IPS-15b (cell line): ENCODE measurements at regions not wholly inside any gene's neighbourhood (a gene's known extent, or its start where the extent isn't known, plus 50 kb on each side); places are given as distances from the start of the nearest gene placed in this dataset.

Experiments
- H3K27me3 ChIP-seq: one replicate; pipeline ENCODE4 v1.6.1; 2013; ENCODE audit warnings: low read length; ENCODE audit not compliant: control insufficient read depth, insufficient read depth
- H3K36me3 ChIP-seq: one replicate; pipeline ENCODE4 v1.6.1; 2013; ENCODE audit warnings: low read length; ENCODE audit not compliant: control insufficient read depth, insufficient read depth
- H3K4me1 ChIP-seq: one replicate; pipeline ENCODE4 v1.6.1; 2013; ENCODE audit warnings: mild to moderate bottlenecking, low read length; ENCODE audit not compliant: control insufficient read depth, insufficient read depth
- H3K4me3 ChIP-seq: one replicate; pipeline ENCODE4 v1.5.1; 2013; ENCODE audit warnings: low read depth, low read length
- H3K9ac ChIP-seq: one replicate; pipeline ENCODE4 v1.6.1; 2013; ENCODE audit warnings: low read depth, mild to moderate bottlenecking, low read length
- H3K9me3 ChIP-seq: one replicate; pipeline ENCODE4 v1.6.1; 2013; ENCODE audit warnings: mild to moderate bottlenecking, low read length; ENCODE audit not compliant: control insufficient read depth, insufficient read depth

DNA sequence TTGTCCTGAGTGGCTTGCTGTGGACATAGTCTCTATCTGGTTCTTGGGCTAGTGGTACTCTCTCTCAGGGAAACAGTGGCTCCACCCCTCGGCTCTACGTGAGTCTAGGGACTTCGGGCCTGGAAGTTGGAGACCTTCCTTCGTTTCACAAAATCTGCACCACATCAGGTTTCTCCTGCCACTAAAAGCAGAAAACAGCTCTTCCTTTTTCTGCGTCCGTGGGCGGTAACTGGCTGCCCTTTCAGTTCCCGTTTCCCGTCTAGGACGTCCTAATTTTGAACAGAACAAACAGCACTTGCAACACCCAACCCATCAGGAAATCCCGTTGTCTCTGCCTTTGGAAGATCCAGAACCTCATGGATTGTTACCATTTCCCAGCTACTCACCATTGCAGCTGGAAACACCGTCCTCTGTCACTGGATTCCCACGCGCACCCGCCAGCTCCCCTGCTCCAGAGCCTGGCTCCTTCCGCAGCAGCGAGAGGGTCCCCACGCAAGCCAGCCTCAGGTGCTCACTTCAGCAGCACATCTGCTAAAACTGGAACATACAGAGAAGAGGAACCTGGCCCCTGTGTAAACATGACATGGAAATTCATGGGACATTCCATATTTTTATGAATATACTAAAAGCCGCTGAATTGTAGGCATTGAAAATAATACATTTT is 311.4 kb upstream of the AKR1E2 start:
- Histone ChIP-seq H3K36me3 (no peaks in the 10 kb centered on the region), H3K4me3 (no peak overlapping the region), H3K27me3 (no peaks in the 10 kb centered on the region), H3K9ac (no peak overlapping the region), H3K9me3 (no peaks in the 10 kb centered on the region), H3K4me1 (no peaks in the 10 kb centered on the region)

- Histone ChIP-seq H3K27me3 (no peaks in the 10 kb centered on the region), H3K9me3 (no peaks in the 10 kb centered on the region), H3K4me1 (no peaks in the 10 kb centered on the region), H3K4me3 (no peak overlapping the region), H3K9ac (no peak overlapping the region), H3K36me3 (no peaks in the 10 kb centered on the region)
Measured at GRCh38 chr10:4512671-4513240, 313.3 kb upstream of the AKR1E2 start.

DNA sequence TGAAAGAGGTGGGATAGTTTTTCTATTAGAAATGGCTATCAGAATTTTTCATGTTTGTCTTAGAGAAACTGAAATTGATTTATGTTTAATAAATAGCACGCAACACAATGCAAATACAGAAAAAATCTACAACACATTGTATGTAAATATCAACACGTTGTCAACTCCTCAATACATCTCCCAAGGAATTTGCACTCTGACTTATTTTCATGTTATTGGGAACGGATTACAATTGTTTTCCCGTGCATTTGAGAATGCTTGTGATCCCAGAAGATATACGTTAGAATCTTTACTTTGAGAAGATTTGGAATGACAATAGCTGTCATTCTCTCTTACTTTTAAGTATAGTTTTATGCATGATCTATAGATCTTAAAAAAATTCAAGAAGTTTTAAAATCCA is 313.8 kb upstream of the AKR1E2 start:
- H3K36me3 ChIP-seq = no peaks in the 10 kb centered on the region
- H3K27me3 ChIP-seq = no peaks in the 10 kb centered on the region
- no peak overlapping the region for H3K4me3 ChIP-seq
- no peaks in the 10 kb centered on the region for H3K9me3 ChIP-seq
- no peak overlapping the region for H3K9ac ChIP-seq
- H3K4me1 ChIP-seq = no peaks in the 10 kb centered on the region

DNA sequence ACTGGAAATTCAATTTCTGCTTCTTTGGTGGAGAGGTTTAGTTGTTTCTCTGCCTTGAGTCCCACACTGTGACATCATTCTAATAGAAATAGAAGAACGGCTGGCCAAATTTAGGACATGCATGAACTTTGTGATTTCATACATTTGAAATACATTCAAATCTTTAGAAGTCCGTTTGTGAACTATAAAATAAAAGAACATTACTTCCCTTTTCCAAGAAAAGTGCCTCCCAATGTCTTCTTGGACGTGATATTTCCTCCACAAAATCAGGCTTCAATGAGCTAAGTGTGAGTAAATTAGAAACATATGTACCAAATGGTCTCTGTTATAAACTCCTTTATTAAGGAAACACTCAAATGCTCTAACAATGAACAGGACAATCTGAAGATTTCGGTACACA is 314.5 kb upstream of the AKR1E2 start:
- Histone ChIP-seq H3K36me3 (no peaks in the 10 kb centered on the region), H3K9ac (no peak overlapping the region), H3K27me3 (no peaks in the 10 kb centered on the region), H3K4me3 (no peak overlapping the region), H3K4me1 (no peaks in the 10 kb centered on the region), H3K9me3 (no peaks in the 10 kb centered on the region)

GRCh38 chr10:4509405-4509804 is 316.6 kb upstream of the AKR1E2 start:
- Histone ChIP-seq H3K4me3 (no peak overlapping the region), H3K27me3 (no peaks in the 10 kb centered on the region), H3K4me1 (no peaks in the 10 kb centered on the region), H3K36me3 (no peaks in the 10 kb centered on the region), H3K9ac (no peak overlapping the region), H3K9me3 (no peaks in the 10 kb centered on the region)

DNA sequence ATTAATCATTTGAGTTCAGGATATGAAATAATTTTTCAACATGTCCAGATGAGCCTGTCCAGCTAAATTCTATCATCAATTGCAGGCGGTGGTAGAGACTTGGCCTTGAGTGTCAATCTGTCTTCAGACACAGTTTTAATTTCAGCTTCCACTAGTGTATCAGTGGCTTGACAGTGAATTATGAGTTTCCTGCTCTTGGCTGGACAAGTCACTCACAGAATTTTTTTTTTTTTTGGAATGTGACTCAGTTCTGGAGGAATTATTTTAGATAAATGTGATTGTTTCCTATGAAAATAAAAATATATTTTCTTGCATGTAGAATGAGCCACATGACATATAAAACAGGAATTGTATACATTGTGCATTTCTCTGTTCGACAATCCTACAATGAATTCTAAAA is 319.9 kb upstream of the AKR1E2 start:
- no peak overlapping the region for H3K9ac ChIP-seq

DNA sequence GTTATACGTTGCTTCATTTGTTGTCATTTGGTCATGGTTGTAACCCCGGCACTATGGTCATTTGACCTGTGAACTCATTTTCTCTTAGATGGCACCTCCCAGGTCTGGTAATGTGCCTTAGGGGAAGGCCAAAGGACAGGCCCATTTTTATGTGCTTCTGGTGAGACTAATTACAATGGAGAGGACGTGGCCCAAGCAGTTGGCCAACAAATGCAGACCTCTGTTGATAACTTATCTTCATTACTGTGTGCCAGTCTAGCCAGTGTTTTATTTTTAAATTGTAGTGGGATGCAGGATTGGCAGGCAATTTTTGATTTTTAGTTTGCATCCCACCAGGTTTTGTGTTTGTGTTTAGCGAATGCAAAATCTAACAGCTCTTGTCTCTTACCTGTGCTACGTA is 321.5 kb upstream of the AKR1E2 start:
- Histone ChIP-seq H3K36me3 (no peaks in the 10 kb centered on the region), H3K9me3 (no peaks in the 10 kb centered on the region)

More for the DNA sequence above, 319.9 kb upstream of the AKR1E2 start:
- Histone ChIP-seq H3K36me3 (no peaks in the 10 kb centered on the region), H3K27me3 (no peaks in the 10 kb centered on the region), H3K4me1 (no peaks in the 10 kb centered on the region), H3K9me3 (no peaks in the 10 kb centered on the region), H3K4me3 (no peak overlapping the region)

GRCh38 chr10:4503076-4503475 is 322.9 kb upstream of the AKR1E2 start:
- no peaks in the 10 kb centered on the region for H3K27me3 ChIP-seq
- H3K9me3 ChIP-seq = no peaks in the 10 kb centered on the region
- no peak overlapping the region for H3K9ac ChIP-seq
- H3K4me1 ChIP-seq = no peaks in the 10 kb centered on the region
- no peak overlapping the region for H3K4me3 ChIP-seq
- no peaks in the 10 kb centered on the region for H3K36me3 ChIP-seq

More for the DNA sequence above, 321.5 kb upstream of the AKR1E2 start:
- Histone ChIP-seq H3K4me1 (no peaks in the 10 kb centered on the region), H3K4me3 (no peak overlapping the region), H3K9ac (no peak overlapping the region), H3K27me3 (no peaks in the 10 kb centered on the region)

GRCh38 chr10:4501306-4501705 is 324.7 kb upstream of the AKR1E2 start:
- H3K4me3 ChIP-seq = no peak overlapping the region
- H3K9ac ChIP-seq = no peak overlapping the region
- no peaks in the 10 kb centered on the region for H3K36me3 ChIP-seq
- H3K9me3 ChIP-seq = no peaks in the 10 kb centered on the region
- no peaks in the 10 kb centered on the region for H3K4me1 ChIP-seq
- H3K27me3 ChIP-seq = no peaks in the 10 kb centered on the region

GRCh38 chr10:4498711-4499251 is 327.2 kb upstream of the AKR1E2 start:
- Histone ChIP-seq H3K36me3 (no peaks in the 10 kb centered on the region), H3K4me1 (no peaks in the 10 kb centered on the region), H3K9me3 (no peaks in the 10 kb centered on the region), H3K9ac (no peak overlapping the region), H3K27me3 (no peaks in the 10 kb centered on the region), H3K4me3 (no peak overlapping the region)

DNA sequence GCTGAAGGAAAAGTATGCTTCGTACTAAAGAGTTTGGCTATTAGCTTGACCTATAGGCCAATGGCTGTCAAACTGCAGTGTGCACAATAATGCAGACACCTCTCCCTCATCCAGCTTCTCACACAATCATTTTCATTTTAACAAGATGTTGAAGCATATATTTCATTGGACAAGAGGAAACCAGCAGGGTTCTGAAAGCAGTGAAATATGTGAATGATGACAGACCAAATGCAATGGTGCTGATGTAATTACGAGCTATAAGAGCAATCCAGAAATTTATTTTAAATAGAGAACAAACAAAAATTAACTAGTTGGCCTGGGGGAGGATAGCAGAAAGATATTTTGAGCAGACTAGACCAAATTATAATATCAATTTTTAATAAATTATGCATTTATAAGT is 331.5 kb upstream of the AKR1E2 start:
- H3K27me3 ChIP-seq = no peaks in the 10 kb centered on the region
- no peaks in the 10 kb centered on the region for H3K36me3 ChIP-seq
- no peaks in the 10 kb centered on the region for H3K4me1 ChIP-seq
- no peak overlapping the region for H3K4me3 ChIP-seq
- no peak overlapping the region for H3K9ac ChIP-seq
- no peaks in the 10 kb centered on the region for H3K9me3 ChIP-seq

DNA sequence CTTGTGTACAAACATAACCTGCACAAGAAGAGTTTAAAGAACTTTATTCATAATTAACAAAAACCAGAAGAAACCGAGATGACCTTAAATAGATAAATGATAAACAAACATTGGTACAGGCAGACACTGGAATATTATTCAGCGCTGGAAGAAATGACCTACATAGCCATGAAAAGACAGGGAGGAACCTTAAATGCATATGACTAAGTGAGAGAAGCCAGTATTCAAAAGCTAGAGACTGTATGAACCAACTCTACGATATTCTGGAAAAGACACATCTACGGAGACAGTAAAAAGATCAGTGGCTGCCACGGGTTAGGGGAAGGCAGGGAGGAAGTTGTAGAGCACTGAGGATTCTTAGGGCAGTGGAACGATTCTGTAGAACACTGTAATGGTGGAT is 333.8 kb upstream of the AKR1E2 start:
- H3K36me3 ChIP-seq = no peaks in the 10 kb centered on the region
- H3K4me1 ChIP-seq = no peaks in the 10 kb centered on the region
- no peaks in the 10 kb centered on the region for H3K27me3 ChIP-seq
- no peak overlapping the region for H3K4me3 ChIP-seq
- H3K9me3 ChIP-seq = no peaks in the 10 kb centered on the region
- H3K9ac ChIP-seq = no peak overlapping the region
